ENCODE measurements at regions not wholly inside any gene's neighbourhood (a gene's known extent, or its start where the extent isn't known, plus 50 kb on each side); places are given as distances from the start of the nearest gene placed in this dataset.
A peak's percentile ranks its signal among the peaks of the same experiment; 100 is the strongest.

GRCh38 chr13:63706751-63707150 lies 2291.1 kb upstream of the PCDH20 start:
- no peak overlapping the region for H3K27ac ChIP-seq (ENCODE audit: low read length)
- H3K9me3 ChIP-seq (ENCODE audit: insufficient read depth, low read length), result no peaks in the 10 kb centered on the region
- no peaks in the 10 kb centered on the region for H3K4me1 ChIP-seq (ENCODE audit: low read length)
- H3K4me3 ChIP-seq (ENCODE audit: low read length), result no peak overlapping the region
- no peak overlapping the region for H3K9ac ChIP-seq (ENCODE audit: low read length)
- no peaks in the 10 kb centered on the region for H3K27me3 ChIP-seq (ENCODE audit: low read depth, low read length)
- TF ChIP-seq CTCF (IDR thresholded peaks at IDR 0.05; ENCODE audit: low read depth, low read length) (no peak), EZH2phosphoT487 (IDR thresholded peaks at IDR 0.05; ENCODE audit: low read depth) (no peak)
- no peak overlapping the region for H3K4me2 ChIP-seq (ENCODE audit: low read length)
- no peak overlapping the region for H2AFZ ChIP-seq (ENCODE audit: low read depth, low read length)
- H3K79me2 ChIP-seq (ENCODE audit: low read length), result no peaks in the 10 kb centered on the region
- H4K20me1 ChIP-seq (ENCODE audit: insufficient read depth, low read length), result no peaks in the 10 kb centered on the region
- no peaks in the 10 kb centered on the region for H3K36me3 ChIP-seq (replicated peaks; ENCODE audit: low read depth, low read length)

- no peak overlapping the region for H3K9ac ChIP-seq (ENCODE audit: low read length)
Observed at GRCh38 chr13:63704521-63704920, 2288.9 kb upstream of the PCDH20 start.

GRCh38 chr13:63700350-63700749 lies 2284.7 kb upstream of the PCDH20 start:
- H2AFZ ChIP-seq (ENCODE audit: low read depth, low read length), result no peak overlapping the region
- no peaks in the 10 kb centered on the region for H3K4me1 ChIP-seq (ENCODE audit: low read length)
- H3K9ac ChIP-seq (ENCODE audit: low read length), result no peak overlapping the region
- H3K27ac ChIP-seq (ENCODE audit: low read length), result no peak overlapping the region
- H3K9me3 ChIP-seq (ENCODE audit: insufficient read depth, low read length), result no peaks in the 10 kb centered on the region
- H3K4me3 ChIP-seq (ENCODE audit: low read length), result no peak overlapping the region
- no peaks in the 10 kb centered on the region for H3K27me3 ChIP-seq (ENCODE audit: low read depth, low read length)
- no peaks in the 10 kb centered on the region for H4K20me1 ChIP-seq (ENCODE audit: insufficient read depth, low read length)
- TF ChIP-seq CTCF (IDR thresholded peaks at IDR 0.05; ENCODE audit: low read depth, low read length) (no peak), EZH2phosphoT487 (IDR thresholded peaks at IDR 0.05; ENCODE audit: low read depth) (no peak)
- H3K36me3 ChIP-seq (replicated peaks; ENCODE audit: low read depth, low read length), result no peaks in the 10 kb centered on the region
- H3K79me2 ChIP-seq (ENCODE audit: low read length), result no peaks in the 10 kb centered on the region
- no peak overlapping the region for H3K4me2 ChIP-seq (ENCODE audit: low read length)

More at GRCh38 chr13:63704521-63704920, 2288.9 kb upstream of the PCDH20 start:
- H3K36me3 ChIP-seq (replicated peaks; ENCODE audit: low read depth, low read length), result no peaks in the 10 kb centered on the region
- peak overlapping the region; percentile 34; the same call in 1 of the 2 replicates for H2AFZ ChIP-seq (ENCODE audit: low read depth, low read length)
- no peaks in the 10 kb centered on the region for H3K79me2 ChIP-seq (ENCODE audit: low read length)
- no peak overlapping the region for H3K4me2 ChIP-seq (ENCODE audit: low read length)
- H4K20me1 ChIP-seq (ENCODE audit: insufficient read depth, low read length), result no peaks in the 10 kb centered on the region
- no peak overlapping the region for H3K27ac ChIP-seq (ENCODE audit: low read length)
- no peak overlapping the region for H3K4me3 ChIP-seq (ENCODE audit: low read length)
- H3K9me3 ChIP-seq (ENCODE audit: insufficient read depth, low read length), result no peaks in the 10 kb centered on the region
- TF ChIP-seq EZH2phosphoT487 (IDR thresholded peaks at IDR 0.05; ENCODE audit: low read depth), result no peak
- no peak for TF ChIP-seq CTCF (IDR thresholded peaks at IDR 0.05; ENCODE audit: low read depth, low read length)
- H3K27me3 ChIP-seq (ENCODE audit: low read depth, low read length), result no peaks in the 10 kb centered on the region
- no peaks in the 10 kb centered on the region for H3K4me1 ChIP-seq (ENCODE audit: low read length)

- H3K9ac ChIP-seq (ENCODE audit: low read length), result no peak overlapping the region
- no peaks in the 10 kb centered on the region for H3K36me3 ChIP-seq (replicated peaks; ENCODE audit: low read depth, low read length)
- no peaks in the 10 kb centered on the region for H3K9me3 ChIP-seq (ENCODE audit: insufficient read depth, low read length)
- no peak overlapping the region for H3K4me2 ChIP-seq (ENCODE audit: low read length)
- no peaks in the 10 kb centered on the region for H3K27me3 ChIP-seq (ENCODE audit: low read depth, low read length)
- no peaks in the 10 kb centered on the region for H3K79me2 ChIP-seq (ENCODE audit: low read length)
- H3K4me3 ChIP-seq (ENCODE audit: low read length), result no peak overlapping the region
- no peaks in the 10 kb centered on the region for H3K4me1 ChIP-seq (ENCODE audit: low read length)
- H3K27ac ChIP-seq (ENCODE audit: low read length), result no peak overlapping the region
- no peak overlapping the region for H2AFZ ChIP-seq (ENCODE audit: low read depth, low read length)
- TF ChIP-seq EZH2phosphoT487 (IDR thresholded peaks at IDR 0.05; ENCODE audit: low read depth), result no peak
- no peak for TF ChIP-seq CTCF (IDR thresholded peaks at IDR 0.05; ENCODE audit: low read depth, low read length)
- no peaks in the 10 kb centered on the region for H4K20me1 ChIP-seq (ENCODE audit: insufficient read depth, low read length)
Observed at GRCh38 chr13:63699948-63700347, 2284.3 kb upstream of the PCDH20 start.
